GM23338 (cell line): ENCODE measurements at regions not wholly inside any gene's neighbourhood (a gene's known extent, or its start where the extent isn't known, plus 50 kb on each side); places are given as distances from the start of the nearest gene placed in this dataset.

Experiments used
- ATAC-seq: fragments of 200-7000 bp; cut with Tn5 transposase; 3 replicates; pipeline ENCODE4 v1.9.1; 2020
- DNase-seq: peaks from one replicate; pipeline ENCODE4 v3.0.0-alpha.2; 2015; ENCODE audit warnings: low spot score
- H2AFZ ChIP-seq: fragments of 200-600 bp; sonication (generic); 2 replicates; pipeline ENCODE4 v1.8.0; 2016; ENCODE audit warnings: antibody characterized with exemption, mild to moderate bottlenecking, moderate library complexity
- H3F3A ChIP-seq: fragments of 200-600 bp; sonication (generic); replicated peaks from 2 replicates; pipeline ENCODE4 v1.8.0; 2017; ENCODE audit warnings: antibody characterized with exemption, mixed run types, low read depth
- H3K27ac ChIP-seq: fragments of 200-600 bp; sonication (generic); 2 replicates; pipeline ENCODE4 v1.6.1; 2016; ENCODE audit warnings: low read depth
- H3K27me3 ChIP-seq: fragments of 200-600 bp; sonication (generic); 2 replicates; pipeline ENCODE4 v1.8.0; 2016; ENCODE audit warnings: mild to moderate bottlenecking, mixed run types, moderate library complexity; ENCODE audit not compliant: insufficient read depth
- H3K36me3 ChIP-seq: fragments of 200-600 bp; sonication (generic); 2 replicates; pipeline ENCODE4 v1.8.0; 2016; ENCODE audit warnings: mild to moderate bottlenecking; ENCODE audit not compliant: insufficient read depth
- H3K4me1 ChIP-seq: fragments of 200-600 bp; sonication (generic); 2 replicates; pipeline ENCODE4 v1.8.0; 2016; ENCODE audit warnings: mild to moderate bottlenecking, moderate library complexity; ENCODE audit not compliant: insufficient read depth
- H3K4me2 ChIP-seq: fragments of 200-600 bp; sonication (generic); 2 replicates; pipeline ENCODE4 v1.7.1; 2017; ENCODE audit warnings: mixed run types
- H3K4me3 ChIP-seq: fragments of 200-600 bp; sonication (generic); 2 replicates; pipeline ENCODE4 v1.6.1; 2016; ENCODE audit warnings: mixed run types
- H3K79me2 ChIP-seq: fragments of 200-600 bp; sonication (generic); replicated peaks from 2 replicates; pipeline ENCODE4 v1.8.0; 2017; ENCODE audit warnings: mild to moderate bottlenecking; ENCODE audit not compliant: insufficient read depth
- H3K9me2 ChIP-seq: fragments of 200-600 bp; sonication (generic); 2 replicates; pipeline ENCODE4 v1.8.0; 2017; ENCODE audit not compliant: insufficient read depth
- H4K20me1 ChIP-seq: fragments of 200-600 bp; sonication (generic); replicated peaks from 2 replicates; pipeline ENCODE4 v1.8.0; 2017; ENCODE audit warnings: mild to moderate bottlenecking; ENCODE audit not compliant: insufficient read depth
- H3K27ac Mint-ChIP-seq: 2 replicates; pipeline ENCODE4 v1.8.0; 2020; ENCODE audit warnings: inconsistent platforms, mild to moderate bottlenecking, moderate library complexity, mixed read lengths
- H3K27me3 Mint-ChIP-seq: 3 replicates; pipeline ENCODE4 v1.8.0; 2022; ENCODE audit warnings: low read depth, mild to moderate bottlenecking, moderate library complexity, mixed read lengths, inconsistent platforms; ENCODE audit not compliant: insufficient read depth, poor library complexity
- H3K36me3 Mint-ChIP-seq: 3 replicates; pipeline ENCODE4 v1.8.0; 2021; ENCODE audit warnings: low read depth, mild to moderate bottlenecking, inconsistent platforms, moderate library complexity, mixed read lengths
- H3K4me1 Mint-ChIP-seq: 3 replicates; pipeline ENCODE4 v1.8.0; 2020; ENCODE audit warnings: mild to moderate bottlenecking, inconsistent platforms, mixed read lengths
- H3K4me3 Mint-ChIP-seq: 3 replicates; pipeline ENCODE4 v1.8.0; 2021; ENCODE audit warnings: moderate library complexity, mild to moderate bottlenecking, inconsistent platforms, mixed read lengths
- H3K9me3 Mint-ChIP-seq: 3 replicates; pipeline ENCODE4 v1.8.0; 2020; ENCODE audit warnings: moderate library complexity, mild to moderate bottlenecking, inconsistent platforms, mixed read lengths
- CREB1 ChIP-seq: fragments of 250-450 bp; sonication (Bioruptor Pico); IDR thresholded peaks from 2 replicates; pipeline ENCODE4 v1.5.0; 2020; ENCODE audit warnings: low read depth, mild to moderate bottlenecking, moderate library complexity
- EZH2 ChIP-seq: fragments of 200-600 bp; sonication (generic); IDR thresholded peaks from one replicate; pipeline ENCODE4 v1.8.0; 2017; ENCODE audit warnings: antibody characterized with exemption, mild to moderate bottlenecking, low read depth; ENCODE audit not compliant: unreplicated experiment
- EZH2phosphoT487 ChIP-seq: fragments of 200-600 bp; sonication (generic); IDR thresholded peaks from one replicate; pipeline ENCODE4 v1.8.1; 2018; ENCODE audit warnings: antibody characterized with exemption; ENCODE audit not compliant: unreplicated experiment
- JUNB ChIP-seq: IDR thresholded peaks from one replicate; pipeline ENCODE4 v1.6.1; 2016; ENCODE audit warnings: antibody characterized with exemption; ENCODE audit not compliant: unreplicated experiment
- NANOG ChIP-seq: IDR thresholded peaks from 2 replicates; pipeline ENCODE4 v1.6.1; 2016; ENCODE audit warnings: antibody characterized with exemption, borderline replicate concordance
- POLR2AphosphoS5 ChIP-seq: IDR thresholded peaks from 2 replicates; pipeline ENCODE4 v1.6.1; 2016; ENCODE audit warnings: antibody characterized with exemption, low read depth
- REST ChIP-seq: IDR thresholded peaks from one replicate; pipeline ENCODE4 v1.6.1; 2018; ENCODE audit warnings: antibody characterized with exemption; ENCODE audit not compliant: unreplicated experiment
- STAT1 ChIP-seq: IDR thresholded peaks from one replicate; pipeline ENCODE4 v1.6.1; 2016; ENCODE audit warnings: antibody characterized with exemption; ENCODE audit not compliant: unreplicated experiment
- ZNF114 ChIP-seq: fragments of 250-450 bp; sonication (Bioruptor Pico); IDR thresholded peaks from 2 replicates; pipeline ENCODE4 v1.5.0; 2020; ENCODE audit warnings: mild to moderate bottlenecking, moderate library complexity
- ZNF331 ChIP-seq: fragments of 250-450 bp; sonication (Bioruptor Pico); IDR thresholded peaks from 2 replicates; pipeline ENCODE4 v1.5.0; 2020; ENCODE audit warnings: low read depth, mild to moderate bottlenecking, moderate library complexity
- TF ChIP-seq, protein P1 (sequence below): IDR thresholded peaks from 2 replicates; pipeline ENCODE4 v1.6.1; 2016; ENCODE audit warnings: antibody characterized with exemption

DNA sequence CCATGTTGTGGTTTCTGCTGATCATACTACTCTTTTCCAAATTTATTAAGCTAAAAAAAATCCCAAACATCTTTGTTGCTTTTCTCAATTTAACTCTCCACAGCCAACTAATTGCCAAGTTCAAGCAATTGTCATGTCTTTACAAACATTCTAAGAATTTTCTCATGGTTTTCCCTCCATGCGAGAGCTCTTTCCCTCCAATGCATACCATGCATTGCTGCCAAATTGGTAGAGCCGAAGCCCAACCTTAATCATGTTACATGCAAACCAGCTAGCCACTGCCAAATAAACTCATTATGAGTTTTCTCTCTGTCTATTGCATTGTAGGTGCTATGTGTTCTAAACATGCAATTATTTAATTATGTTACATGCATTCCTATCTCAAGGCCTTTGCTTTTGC is 123.9 kb downstream of the GC start:
- no peak overlapping the region for H2AFZ ChIP-seq
- H3K27me3 Mint-ChIP-seq = no peaks in the 10 kb centered on the region
- no peaks in the 10 kb centered on the region for H3K36me3 ChIP-seq
- H3K9me3 Mint-ChIP-seq = no peaks in the 10 kb centered on the region; the same call in 2 of the 3 replicates
- no peaks in the 10 kb centered on the region for H3K27me3 ChIP-seq
- no peaks in the 10 kb centered on the region for H3K36me3 Mint-ChIP-seq
- DNase-seq (peak; percentile 51), ATAC-seq (no peak)
- H3K4me2 ChIP-seq = no peak overlapping the region
- peaks cover 12% of the 10 kb centered on the region; the same call in 2 of the 3 replicates for H3K4me1 Mint-ChIP-seq
- no peak overlapping the region for H3K4me3 Mint-ChIP-seq
- H3K79me2 ChIP-seq = no peaks in the 10 kb centered on the region
- H3K9me2 ChIP-seq = no peaks in the 10 kb centered on the region; the same call in 1 of the 2 replicates
- no peaks in the 10 kb centered on the region for H4K20me1 ChIP-seq
- H3K4me1 ChIP-seq = peaks cover 18% of the 10 kb centered on the region
- no peaks in the 10 kb centered on the region for H3F3A ChIP-seq
- H3K4me3 ChIP-seq = no peak overlapping the region
- TF ChIP-seq EZH2phosphoT487 (no peak), ZNF114 (no peak), POLR2AphosphoS5 (no peak), STAT1 (no peak), REST (no peak), CREB1 (CRISPR knock-in tag) (no peak), EZH2 (no peak), NANOG (no peak)
- H3K27ac Mint-ChIP-seq = no peak overlapping the region
- no peak overlapping the region for H3K27ac ChIP-seq

GRCh38 chr4:71648923-71649322 is 135.0 kb downstream of the GC start:
- Histone ChIP-seq H3K4me1 (no peaks in the 10 kb centered on the region), H3K27ac (no peak overlapping the region), H3K4me3 (no peak overlapping the region), H4K20me1 (no peaks in the 10 kb centered on the region), H3K79me2 (no peaks in the 10 kb centered on the region), H3K27me3 (no peaks in the 10 kb centered on the region), H3K36me3 (no peaks in the 10 kb centered on the region), H3K4me2 (no peak overlapping the region), H3K9me2 (peaks cover 7% of the 10 kb centered on the region; the same call in 1 of the 2 replicates), H3F3A (no peaks in the 10 kb centered on the region), H2AFZ (no peak overlapping the region)
- ATAC-seq = no peak
- DNase-seq = no peak
- Mint-ChIP-seq H3K9me3 (peaks cover 12% of the 10 kb centered on the region), H3K27me3 (no peaks in the 10 kb centered on the region), H3K36me3 (no peaks in the 10 kb centered on the region), H3K4me1 (no peaks in the 10 kb centered on the region), H3K4me3 (no peak overlapping the region), H3K27ac (no peak overlapping the region)
- TF ChIP-seq EZH2 = no peak
- TF ChIP-seq, protein P1, sequence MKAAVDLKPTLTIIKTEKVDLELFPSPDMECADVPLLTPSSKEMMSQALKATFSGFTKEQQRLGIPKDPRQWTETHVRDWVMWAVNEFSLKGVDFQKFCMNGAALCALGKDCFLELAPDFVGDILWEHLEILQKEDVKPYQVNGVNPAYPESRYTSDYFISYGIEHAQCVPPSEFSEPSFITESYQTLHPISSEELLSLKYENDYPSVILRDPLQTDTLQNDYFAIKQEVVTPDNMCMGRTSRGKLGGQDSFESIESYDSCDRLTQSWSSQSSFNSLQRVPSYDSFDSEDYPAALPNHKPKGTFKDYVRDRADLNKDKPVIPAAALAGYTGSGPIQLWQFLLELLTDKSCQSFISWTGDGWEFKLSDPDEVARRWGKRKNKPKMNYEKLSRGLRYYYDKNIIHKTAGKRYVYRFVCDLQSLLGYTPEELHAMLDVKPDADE = no peak
- TF ChIP-seq STAT1 = no peak
- no peak for TF ChIP-seq REST
- no peak for TF ChIP-seq EZH2phosphoT487
- TF ChIP-seq JUNB = no peak
- TF ChIP-seq NANOG = no peak
- TF ChIP-seq CREB1 (CRISPR knock-in tag) = no peak
- no peak for TF ChIP-seq ZNF331 (CRISPR knock-in tag)
